ENCODE measurements at regions not wholly inside any gene's neighbourhood (a gene's known extent, or its start where the extent isn't known, plus 50 kb on each side); places are given as distances from the start of the nearest gene placed in this dataset.
"Not testable (repeated sequence)": the region's sequence is repeated elsewhere in the genome, so short reads cannot be mapped to it uniquely, and the experiment has no call there.

- DNase-seq (ENCODE audit: low read depth in 3 of 3): no peak
Observed at GRCh38 chr4:26044524-26044923, 130.5 kb downstream of the SMIM20 start.

GRCh38 chr4:26044983-26045382, 131.0 kb downstream of the SMIM20 start:
- no peak for DNase-seq (ENCODE audit: low read depth in 3 of 3)

GRCh38 chr4:26047795-26048194, 133.8 kb downstream of the SMIM20 start:
- DNase-seq (ENCODE audit: low read depth in 3 of 3): no peak

DNA sequence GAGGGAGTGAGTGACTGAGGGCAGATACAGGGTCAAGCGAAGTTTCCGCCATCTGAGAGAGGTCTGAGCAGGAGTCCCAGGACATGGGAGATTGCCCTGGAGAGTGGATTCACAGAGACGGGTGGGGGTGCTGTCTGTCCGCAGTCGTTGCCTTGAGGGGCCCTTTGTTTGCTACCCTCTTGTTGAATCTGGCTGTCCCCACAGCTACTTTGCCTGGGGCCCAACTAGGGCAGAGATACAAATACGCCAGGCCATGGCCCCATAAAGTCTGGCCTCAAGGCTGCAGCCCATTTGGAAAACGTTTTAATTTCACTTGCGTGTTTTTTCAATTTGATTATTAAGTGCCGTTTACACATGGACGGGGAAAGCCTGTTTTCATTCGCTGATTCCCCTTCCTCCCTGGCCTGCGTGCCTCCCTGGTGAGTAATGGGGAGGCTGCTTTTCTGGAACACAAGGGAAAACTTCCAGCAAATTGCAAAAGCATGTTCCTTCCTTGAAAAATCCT, 134.4 kb downstream of the SMIM20 start:
- DNase-seq (ENCODE audit: low read depth in 3 of 3): no peak

DNA sequence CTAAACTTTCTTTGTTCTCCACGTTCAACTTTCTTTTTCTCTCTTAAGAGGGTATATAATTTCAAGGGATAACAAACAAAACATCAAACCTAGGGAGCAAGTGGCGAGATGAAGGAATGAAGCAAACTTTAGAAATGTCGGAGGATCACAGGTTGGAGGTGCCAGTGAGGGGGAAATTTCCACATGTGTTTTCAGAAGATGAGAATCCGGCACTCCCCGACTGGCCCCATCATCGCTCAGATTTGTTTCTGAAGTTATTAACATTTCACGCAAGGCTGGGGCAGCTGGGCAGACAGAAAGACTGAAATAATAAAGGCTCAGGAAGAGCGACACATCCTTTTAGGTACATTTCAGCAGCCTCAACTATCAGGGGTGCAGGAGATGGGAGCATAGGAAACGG, 134.9 kb downstream of the SMIM20 start:
- DNase-seq (ENCODE audit: low read depth in 3 of 3): no peak

- DNase-seq (ENCODE audit: low read depth in 3 of 3): no peak
Observed at GRCh38 chr4:26049447-26049846, 135.4 kb downstream of the SMIM20 start.

GRCh38 chr4:26050212-26050643, 136.2 kb downstream of the SMIM20 start:
- no peak for DNase-seq (ENCODE audit: low read depth in 3 of 3)

GRCh38 chr4:26050671-26051070, 136.7 kb downstream of the SMIM20 start:
- DNase-seq (ENCODE audit: low read depth in 3 of 3): no peak

DNA sequence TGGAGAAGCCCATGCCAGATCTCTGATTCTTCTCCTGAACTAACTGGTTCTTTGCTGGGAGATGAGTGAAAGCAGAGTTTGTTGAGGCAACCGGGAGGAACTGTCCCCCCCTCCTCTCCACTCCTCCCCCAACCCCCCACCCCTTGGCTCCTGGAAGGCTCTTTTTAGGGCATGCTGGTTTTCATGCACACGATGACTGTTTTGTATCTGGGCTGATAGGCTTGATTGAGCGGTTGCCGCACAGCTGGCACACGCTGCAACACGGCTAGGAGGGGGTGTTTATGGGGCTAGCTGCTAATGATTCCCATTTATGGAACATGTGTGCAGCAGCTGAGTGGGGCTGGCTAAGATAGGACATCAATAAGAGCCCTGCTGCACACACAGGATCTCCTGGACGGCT, 137.2 kb downstream of the SMIM20 start:
- DNase-seq (ENCODE audit: low read depth in 3 of 3): no peak

- DNase-seq (ENCODE audit: low read depth in 3 of 3): no peak
Observed at GRCh38 chr4:26052663-26053541, 138.9 kb downstream of the SMIM20 start.

DNA sequence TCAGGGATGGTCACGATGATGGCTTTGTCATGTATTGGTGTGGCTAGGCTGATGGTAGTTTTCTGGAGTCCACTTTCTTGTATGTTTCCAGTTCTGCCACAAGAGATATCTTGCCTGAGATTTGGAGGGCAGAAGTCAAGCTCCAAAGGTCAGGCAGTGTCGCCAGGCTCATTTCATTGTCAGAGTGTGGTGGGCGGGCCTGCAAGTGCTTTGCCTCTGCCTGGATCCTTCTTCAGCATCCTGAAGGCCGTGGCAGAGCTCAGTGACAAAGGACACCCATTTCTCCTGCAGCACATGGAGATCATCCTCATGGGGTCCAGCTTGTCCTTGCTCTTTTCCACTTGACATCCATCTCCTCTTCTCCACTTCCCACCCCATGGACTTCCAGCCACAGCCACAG, 139.7 kb downstream of the SMIM20 start:
- no peak for DNase-seq (ENCODE audit: low read depth in 3 of 3)

DNA sequence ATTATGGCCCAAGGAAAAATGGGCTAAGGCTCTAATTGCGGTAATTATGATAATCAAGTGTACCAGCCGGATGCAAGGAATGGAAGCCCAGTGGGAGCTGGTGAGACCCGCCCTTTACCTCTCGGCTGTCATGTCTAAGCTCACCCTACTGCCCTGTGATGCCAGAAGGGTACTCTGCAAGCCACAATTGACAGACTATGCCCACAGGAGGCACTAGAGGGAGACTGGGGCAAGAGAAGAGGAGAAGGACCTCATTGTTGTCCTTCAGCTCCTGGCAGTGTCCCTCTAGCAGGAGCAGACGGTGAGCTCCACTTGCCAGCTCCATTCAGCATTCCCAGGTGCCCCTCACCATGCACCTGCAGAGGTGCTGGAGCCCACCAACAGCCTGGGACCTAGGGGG, 141.8 kb downstream of the SMIM20 start:
- DNase-seq (ENCODE audit: low read depth in 3 of 3): no peak

DNA sequence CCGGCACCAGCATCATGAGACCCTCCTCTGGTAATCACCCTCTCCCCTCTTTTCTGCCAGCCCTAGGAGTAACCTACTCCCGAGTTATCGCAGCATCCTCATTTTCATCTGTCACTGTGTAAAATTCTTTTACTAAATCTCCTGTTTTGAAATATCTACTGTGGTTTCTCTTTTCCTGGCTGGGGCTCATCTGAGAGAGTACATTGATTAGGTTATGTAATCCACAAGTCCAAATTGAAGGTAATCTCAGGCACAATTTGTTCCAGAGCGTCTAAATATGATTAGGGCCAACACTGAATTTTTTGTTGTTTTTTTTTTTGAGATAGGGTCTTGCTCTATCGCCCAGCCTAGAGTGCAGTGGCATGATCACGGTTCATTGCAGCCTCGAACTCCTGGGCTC, 142.4 kb downstream of the SMIM20 start:
- DNase-seq (ENCODE audit: low read depth in 3 of 3): no peak

GRCh38 chr4:26057839-26058238, 143.8 kb downstream of the SMIM20 start:
- not testable (repeated sequence) for DNase-seq (ENCODE audit: low read depth in 3 of 3)

- DNase-seq (ENCODE audit: low read depth in 3 of 3): peak in 1 of 3 donors; percentile 62
Observed at GRCh38 chr4:26058537-26058936, 144.5 kb downstream of the SMIM20 start.

DNA sequence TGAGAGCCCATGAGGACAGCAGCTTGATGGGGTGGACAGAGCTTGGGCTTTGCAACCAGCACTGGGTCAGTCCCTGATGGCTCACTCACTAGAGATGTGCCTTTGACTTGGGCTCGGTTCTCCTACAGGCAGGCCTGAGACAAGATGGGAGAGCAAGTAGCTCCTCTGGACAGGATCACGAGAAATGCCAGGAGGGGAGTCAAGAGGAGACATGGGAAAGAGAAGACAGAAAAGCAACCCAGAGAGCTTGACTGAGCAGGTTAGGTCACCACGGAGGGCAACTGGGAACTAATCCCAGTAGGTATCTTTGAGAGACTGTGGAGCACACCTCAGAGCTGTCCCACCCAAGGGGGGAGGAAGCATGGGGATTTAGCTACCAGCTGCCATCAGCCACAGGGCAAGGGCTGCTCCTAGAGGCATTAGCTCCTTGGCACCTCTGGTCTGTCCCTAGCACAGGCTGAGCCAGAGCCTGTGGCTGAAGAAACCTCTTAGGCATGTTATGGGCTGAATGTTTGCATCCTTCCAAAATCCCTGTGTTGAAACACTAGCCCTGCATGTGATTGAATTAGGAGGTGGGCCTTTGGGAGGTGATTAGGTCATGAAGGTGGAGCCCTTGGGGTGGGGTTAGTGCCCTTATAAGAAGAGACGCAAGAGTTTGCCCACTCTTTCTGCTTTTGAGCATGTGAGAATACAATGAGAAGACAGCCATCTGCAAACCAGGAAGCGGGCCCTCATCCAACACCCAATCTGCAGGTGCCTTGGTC, 145.6 kb downstream of the SMIM20 start:
- no peak for DNase-seq (ENCODE audit: low read depth in 3 of 3)

DNA sequence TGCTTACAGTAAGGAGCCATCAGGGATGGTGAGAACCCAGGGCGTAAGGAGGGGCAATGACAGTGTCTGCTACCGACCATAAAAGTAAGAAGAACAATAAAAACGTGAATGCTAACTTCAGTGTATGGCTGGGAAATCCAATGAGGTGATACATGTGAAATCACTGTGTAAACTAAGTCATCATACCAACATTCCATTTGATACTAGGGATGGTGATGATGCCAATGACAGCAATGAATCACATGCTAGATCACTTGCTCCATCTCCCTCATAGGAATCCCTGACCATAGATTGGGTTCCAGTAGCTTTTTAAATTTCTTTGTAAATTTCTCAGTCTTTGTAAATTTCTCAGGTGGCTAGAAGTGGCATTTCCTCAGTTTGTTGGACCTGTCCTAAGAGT, 146.3 kb downstream of the SMIM20 start:
- no peak for DNase-seq (ENCODE audit: low read depth in 3 of 3)

DNA sequence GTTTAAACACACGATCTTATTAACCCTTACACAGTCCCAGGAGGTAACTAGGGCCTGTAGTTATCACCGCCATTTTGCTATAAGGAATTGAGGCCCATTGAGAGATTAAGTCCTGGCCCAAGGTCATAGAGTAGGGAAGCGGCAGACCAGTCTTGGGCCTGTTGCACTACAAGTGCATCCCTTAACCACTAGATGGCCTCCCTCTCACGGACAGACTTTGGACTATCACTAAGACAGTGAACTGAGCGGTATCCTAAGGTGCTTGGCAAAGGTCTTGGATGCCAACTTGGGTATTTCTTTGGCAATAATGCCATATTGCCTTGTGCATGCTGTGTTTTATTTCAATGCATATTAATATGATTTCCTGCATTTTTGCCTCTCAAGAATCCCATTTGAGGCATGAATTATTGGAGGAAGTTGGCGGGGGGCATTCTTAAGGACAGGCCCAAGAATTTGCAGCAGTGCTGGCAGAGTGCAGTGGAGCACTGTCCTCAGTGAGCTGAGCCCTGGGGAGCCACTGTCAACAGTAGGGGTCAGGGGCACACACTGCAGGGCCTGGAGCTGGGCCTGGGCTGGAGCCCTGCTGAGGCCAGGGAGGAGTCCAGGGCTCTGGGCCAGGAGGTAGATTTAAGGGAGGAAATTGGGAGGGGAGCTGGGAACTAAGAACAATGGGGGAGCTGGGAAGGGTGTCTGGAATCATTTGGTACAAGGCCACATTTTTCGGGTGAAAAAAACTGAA, 147.4 kb downstream of the SMIM20 start:
- DNase-seq (ENCODE audit: low read depth in 3 of 3): no peak

DNA sequence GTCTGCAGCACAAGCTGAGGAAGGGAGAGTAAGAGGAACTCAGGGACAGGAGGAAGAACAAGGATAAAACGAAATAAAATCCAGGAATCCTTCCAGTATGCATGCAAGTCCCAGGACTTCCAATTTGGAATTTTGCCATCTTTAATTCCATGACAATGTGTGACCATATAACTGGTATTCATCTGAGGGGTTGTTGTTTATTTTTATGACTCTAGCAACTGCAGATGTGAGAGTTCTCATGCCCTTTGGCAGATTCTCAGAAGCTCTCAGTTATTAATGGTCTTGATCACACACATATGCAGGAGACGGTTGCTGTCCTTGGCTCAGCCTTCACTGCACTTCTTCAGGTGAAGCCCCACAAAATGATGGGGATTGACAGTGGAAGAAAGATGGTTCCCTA, 148.2 kb downstream of the SMIM20 start:
- DNase-seq (ENCODE audit: low read depth in 3 of 3): no peak

- not testable (repeated sequence) for DNase-seq (ENCODE audit: low read depth in 3 of 3)
Observed at GRCh38 chr4:26064009-26064408, 150.0 kb downstream of the SMIM20 start.

- no peak for DNase-seq (ENCODE audit: low read depth in 3 of 3)
Observed at GRCh38 chr4:26065833-26066232, 151.8 kb downstream of the SMIM20 start.

GRCh38 chr4:26067035-26067434, 153.0 kb downstream of the SMIM20 start:
- DNase-seq (ENCODE audit: low read depth in 3 of 3): no peak
